GM18867 (cell line): ENCODE measurements at regions not wholly inside any gene's neighbourhood (a gene's known extent, or its start where the extent isn't known, plus 50 kb on each side); places are given as distances from the start of the nearest gene placed in this dataset.
"Not testable (repeated sequence)": the region's sequence is repeated elsewhere in the genome, so short reads cannot be mapped to it uniquely, and the experiment has no call there.

Experiments
- ATAC-seq: cut with Tn5 transposase; IDR thresholded peaks from one replicate; pipeline ENCODE4 v1.9.1; 2021; ENCODE audit warnings: mild to moderate bottlenecking, moderate library complexity; ENCODE audit not compliant: unreplicated experiment

GRCh38 chr18:8531084-8531483 is 78.2 kb upstream of the RAB12 start:
- ATAC-seq = not testable (repeated sequence)

GRCh38 chr18:8536231-8536630 is 73.0 kb upstream of the RAB12 start:
- ATAC-seq = no peak

DNA sequence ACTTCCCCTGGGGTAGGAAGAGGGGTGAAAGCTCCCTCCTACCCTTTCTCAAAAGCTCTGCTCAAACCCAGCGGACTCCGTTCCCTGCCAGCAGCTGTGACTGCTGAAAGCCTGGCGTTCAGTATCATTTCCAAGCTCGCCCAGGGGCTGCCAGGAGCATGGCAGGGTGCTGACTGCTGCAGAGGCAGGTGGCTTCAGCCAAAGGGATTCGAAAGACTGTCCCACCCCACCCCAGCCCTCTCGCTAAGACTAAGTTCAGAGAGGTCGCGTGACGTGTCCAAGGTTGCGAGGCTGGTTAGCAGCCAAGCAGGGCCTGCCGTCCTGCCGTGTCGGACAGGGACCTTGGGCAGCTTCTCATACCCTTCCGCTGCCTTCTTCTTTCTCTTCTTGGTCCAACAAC is 72.3 kb upstream of the RAB12 start:
- ATAC-seq = no peak

- no peak for ATAC-seq
Measured at GRCh38 chr18:8537400-8537799, 71.8 kb upstream of the RAB12 start.

- no peak for ATAC-seq
Measured at GRCh38 chr18:8538935-8539334, 70.3 kb upstream of the RAB12 start.

- no peak for ATAC-seq
Measured at GRCh38 chr18:8546677-8547076, 62.6 kb upstream of the RAB12 start.

GRCh38 chr18:8548186-8548585 is 61.1 kb upstream of the RAB12 start:
- no peak for ATAC-seq

- ATAC-seq = no peak
Measured at GRCh38 chr18:8549254-8549757, 59.9 kb upstream of the RAB12 start.

GRCh38 chr18:8552151-8552550 is 57.1 kb upstream of the RAB12 start:
- ATAC-seq = no peak

GRCh38 chr18:8554354-8554753 is 54.9 kb upstream of the RAB12 start:
- ATAC-seq = no peak

GRCh38 chr18:8556424-8556823 is 52.8 kb upstream of the RAB12 start:
- no peak for ATAC-seq
